Tibial nerve (tissue), 4 donors: ENCODE measurements at regions not wholly inside any gene's neighbourhood (a gene's known extent, or its start where the extent isn't known, plus 50 kb on each side); places are given as distances from the start of the nearest gene placed in this dataset.

Experiments used
- DNase-seq, 2 donors: peaks; one replicate each; pipeline ENCODE4 v3.0.0-alpha.2; 2019; ENCODE audit warnings: low spot score in 2 of 2
- H3K27ac ChIP-seq, 4 donors: fragments of 200-600 bp; sonication (generic) in 3 of 4; one replicate each; pipeline ENCODE4 v1.5.1; 2017 to 2019; ENCODE audit warnings: mild to moderate bottlenecking in 1 of 4
- H3K27me3 ChIP-seq, 2 donors: fragments of 200-600 bp; sonication (generic) in 1 of 2; one replicate each; pipeline versions ENCODE4 v1.5.1 to v1.6.0; 2017 to 2019
- H3K36me3 ChIP-seq, 3 donors: fragments of 200-600 bp; sonication (generic); one replicate each; pipeline ENCODE4 v1.5.1; 2018 to 2019
- H3K4me1 ChIP-seq, 4 donors: fragments of 200-600 bp; sonication (generic) in 3 of 4; one replicate each; pipeline ENCODE4 v1.5.1; 2017 to 2019
- H3K4me3 ChIP-seq, 4 donors: fragments of 200-600 bp; sonication (generic) in 3 of 4; one replicate each; pipeline ENCODE4 v1.5.1; 2017 to 2019; ENCODE audit warnings: mild to moderate bottlenecking in 1 of 4, moderate library complexity in 1 of 4
- H3K9me3 ChIP-seq, 4 donors: fragments of 200-600 bp; sonication (generic) in 3 of 4; one replicate each; pipeline ENCODE4 v1.5.1; 2017 to 2019
- CTCF ChIP-seq, 5 experiments: fragments of 200-600 bp in 3 of 5; fragments of 450-650 bp in 2 of 5; sonication (generic) in 3 of 5; IDR thresholded peaks; one replicate each; pipeline ENCODE4 v1.5.1; 2016 to 2019; ENCODE audit warnings: antibody characterized with exemption in 5 of 5, mild to moderate bottlenecking in 3 of 5, moderate library complexity in 2 of 5
- EP300 ChIP-seq, 2 donors: sonication (generic); formaldehyde crosslinking; IDR thresholded peaks; one replicate each; pipeline ENCODE4 v1.6.1; 2017; ENCODE audit warnings: antibody characterized with exemption in 2 of 2, mild to moderate bottlenecking in 1 of 2
- POLR2A ChIP-seq, 2 donors: fragments of 450-650 bp; IDR thresholded peaks; one replicate each; pipeline ENCODE4 v1.6.1; 2017; ENCODE audit warnings: antibody characterized with exemption in 2 of 2, mild to moderate bottlenecking in 2 of 2, moderate library complexity in 2 of 2
- WGBS, 2 donors: methylation state at CpG; one replicate each; pipeline ENCODE4 v1.1.5; 2018; 5-methylcytosine and 5-hydroxymethylcytosine counted together

GRCh38 chr3:115380883-115381572 is 233.9 kb upstream of the ZBTB20 start:
- no peaks in the 10 kb centered on the region for H3K27me3 ChIP-seq
- H3K4me3 ChIP-seq: no peak overlapping the region
- no peaks in the 10 kb centered on the region for H3K4me1 ChIP-seq
- WGBS, 2 donors: 74 to 79% methylated on average over 3 of the region's 3 CpGs
- no peak overlapping the region for H3K27ac ChIP-seq
- no peak for DNase-seq
- H3K9me3 ChIP-seq: no peaks in the 10 kb centered on the region
- TF ChIP-seq CTCF (IDR thresholded peaks at IDR 0.05): no peak
- no peak for TF ChIP-seq EP300 (IDR thresholded peaks at IDR 0.05)
- TF ChIP-seq POLR2A (IDR thresholded peaks at IDR 0.05): no peak
- no peaks in the 10 kb centered on the region for H3K36me3 ChIP-seq

DNA sequence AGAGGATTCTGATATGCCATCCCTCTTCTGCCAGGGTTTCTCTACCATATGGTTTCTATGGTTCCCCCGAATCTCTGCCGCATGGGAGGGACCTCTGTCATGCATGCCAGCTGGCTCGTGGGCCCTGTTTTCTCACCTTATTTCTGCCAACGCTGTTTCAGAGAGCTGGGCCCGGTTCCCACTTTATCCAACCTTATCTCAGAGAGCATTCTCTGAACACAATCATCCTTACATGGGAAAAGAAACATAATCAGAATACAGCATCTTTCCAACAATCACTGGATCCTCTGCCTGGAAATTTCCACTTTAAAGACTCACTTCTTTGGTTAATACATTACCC is 234.5 kb upstream of the ZBTB20 start:
- H3K36me3 ChIP-seq: no peaks in the 10 kb centered on the region
- no peaks in the 10 kb centered on the region for H3K27me3 ChIP-seq
- TF ChIP-seq POLR2A (IDR thresholded peaks at IDR 0.05): no peak
- no peak for TF ChIP-seq CTCF (IDR thresholded peaks at IDR 0.05)
- no peak for TF ChIP-seq EP300 (IDR thresholded peaks at IDR 0.05)
- 46 to 86% methylated on average over 5 of the region's 5 CpGs for WGBS, 2 donors
- no peaks in the 10 kb centered on the region for H3K4me1 ChIP-seq
- H3K27ac ChIP-seq: no peak overlapping the region
- no peaks in the 10 kb centered on the region for H3K9me3 ChIP-seq
- H3K4me3 ChIP-seq: no peak overlapping the region
- no peak for DNase-seq

DNA sequence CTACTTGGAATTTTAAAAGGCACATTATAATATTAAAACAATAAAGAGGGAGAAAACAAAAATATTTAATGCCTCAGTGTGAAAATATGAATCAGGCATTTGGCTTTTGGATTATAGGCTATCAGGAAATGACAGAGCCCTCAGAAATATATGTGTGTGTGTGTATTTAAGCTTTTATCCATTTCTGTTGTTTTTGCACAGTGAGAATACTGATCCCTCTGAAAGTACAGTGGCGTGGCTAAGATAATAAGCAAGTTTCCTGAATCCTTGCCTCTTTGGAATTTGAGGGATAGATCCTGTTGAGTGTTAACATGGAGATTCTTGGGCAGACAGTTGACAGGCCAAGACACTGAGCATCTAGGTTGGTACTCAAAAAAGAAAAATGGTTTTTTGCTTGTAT is 234.8 kb upstream of the ZBTB20 start:
- Histone ChIP-seq H3K4me3 (no peak overlapping the region), H3K9me3 (no peaks in the 10 kb centered on the region), H3K4me1 (no peaks in the 10 kb centered on the region), H3K27ac (no peak overlapping the region), H3K27me3 (no peaks in the 10 kb centered on the region), H3K36me3 (no peaks in the 10 kb centered on the region)
- TF ChIP-seq POLR2A (IDR thresholded peaks at IDR 0.05): no peak
- no peak for TF ChIP-seq CTCF (IDR thresholded peaks at IDR 0.05)
- TF ChIP-seq EP300 (IDR thresholded peaks at IDR 0.05): no peak
- 62 to 67% methylated on average over 1 of the region's 1 CpG for WGBS, 2 donors
- DNase-seq: no peak

GRCh38 chr3:115384381-115384780 is 237.3 kb upstream of the ZBTB20 start:
- Histone ChIP-seq H3K9me3 (no peaks in the 10 kb centered on the region), H3K27me3 (no peaks in the 10 kb centered on the region), H3K27ac (no peak overlapping the region), H3K4me3 (no peak overlapping the region), H3K36me3 (no peaks in the 10 kb centered on the region), H3K4me1 (no peaks in the 10 kb centered on the region)
- TF ChIP-seq POLR2A (IDR thresholded peaks at IDR 0.05): no peak
- TF ChIP-seq CTCF (IDR thresholded peaks at IDR 0.05): no peak
- no peak for TF ChIP-seq EP300 (IDR thresholded peaks at IDR 0.05)
- DNase-seq: no peak
- 78 to 84% methylated on average over 1 of the region's 1 CpG for WGBS, 2 donors

- Histone ChIP-seq H3K4me1 (no peaks in the 10 kb centered on the region), H3K9me3 (no peaks in the 10 kb centered on the region), H3K4me3 (no peak overlapping the region), H3K27me3 (no peaks in the 10 kb centered on the region), H3K36me3 (no peaks in the 10 kb centered on the region), H3K27ac (no peak overlapping the region)
- 86 to 90% methylated on average over 7 of the region's 7 CpGs for WGBS, 2 donors
- no peak for DNase-seq
- no peak for TF ChIP-seq CTCF (IDR thresholded peaks at IDR 0.05)
- no peak for TF ChIP-seq POLR2A (IDR thresholded peaks at IDR 0.05)
- TF ChIP-seq EP300 (IDR thresholded peaks at IDR 0.05): no peak
Measured at GRCh38 chr3:115385774-115386730, 237.3 kb upstream of the GAP43 start.
